Chondrocyte (in vitro differentiated cells): ENCODE measurements at regions not wholly inside any gene's neighbourhood (a gene's known extent, or its start where the extent isn't known, plus 50 kb on each side); places are given as distances from the start of the nearest gene placed in this dataset.

Source experiments
- DNase-seq: peaks from one replicate; pipeline ENCODE4 v3.0.0; 2021; ENCODE audit warnings: mixed read lengths, low spot score
- H3K27ac Mint-ChIP-seq: one replicate; pipeline ENCODE4 v1.8.0; 2021; ENCODE audit warnings: mild to moderate bottlenecking, moderate library complexity, mixed read lengths; ENCODE audit not compliant: unreplicated experiment
- H3K27me3 Mint-ChIP-seq: 2 replicates; pipeline ENCODE4 v1.8.0; 2021; ENCODE audit warnings: low read depth, mixed read lengths
- H3K36me3 Mint-ChIP-seq: 2 replicates; pipeline ENCODE4 v1.8.0; 2021; ENCODE audit warnings: low read depth, mixed read lengths
- H3K4me1 Mint-ChIP-seq: 2 replicates; pipeline ENCODE4 v1.8.0; 2021; ENCODE audit warnings: low read depth, mild to moderate bottlenecking, mixed read lengths
- H3K4me3 Mint-ChIP-seq: one replicate; pipeline ENCODE4 v1.8.0; 2021; ENCODE audit warnings: mild to moderate bottlenecking, moderate library complexity, mixed read lengths; ENCODE audit not compliant: unreplicated experiment
- H3K9me3 Mint-ChIP-seq: 2 replicates; pipeline ENCODE4 v1.8.0; 2021; ENCODE audit warnings: low read depth, mixed read lengths
- CTCF ChIP-seq: fragments of 200-600 bp; sonication (generic); IDR thresholded peaks from 2 replicates; pipeline ENCODE4 v1.5.0; 2021; ENCODE audit warnings: antibody characterized with exemption, mild to moderate bottlenecking, moderate library complexity

- no peak overlapping the region for H3K4me3 Mint-ChIP-seq
- no peaks in the 10 kb centered on the region for H3K36me3 Mint-ChIP-seq
Measured at GRCh38 chr4:38512840-38513239, 151.2 kb upstream of the KLF3 start.

GRCh38 chr4:38514465-38515146, 149.4 kb upstream of the KLF3 start:
- TF ChIP-seq CTCF: no peak
- H3K27me3 Mint-ChIP-seq: peaks cover 4% of the 10 kb centered on the region
- H3K27ac Mint-ChIP-seq: no peak overlapping the region
- DNase-seq: no peak
- H3K36me3 Mint-ChIP-seq: no peaks in the 10 kb centered on the region
- no peak overlapping the region for H3K4me3 Mint-ChIP-seq
- H3K4me1 Mint-ChIP-seq: peaks cover 3% of the 10 kb centered on the region
- H3K9me3 Mint-ChIP-seq: peaks cover 2% of the 10 kb centered on the region

More at GRCh38 chr4:38512840-38513239, 151.2 kb upstream of the KLF3 start:
- no peak for TF ChIP-seq CTCF
- H3K27ac Mint-ChIP-seq: no peak overlapping the region
- peaks cover 4% of the 10 kb centered on the region for H3K27me3 Mint-ChIP-seq
- peaks cover 3% of the 10 kb centered on the region for H3K4me1 Mint-ChIP-seq
- peaks cover 4% of the 10 kb centered on the region for H3K9me3 Mint-ChIP-seq
- DNase-seq: no peak

- H3K9me3 Mint-ChIP-seq: peaks cover 3% of the 10 kb centered on the region
- H3K4me1 Mint-ChIP-seq: peaks cover 3% of the 10 kb centered on the region
- H3K4me3 Mint-ChIP-seq: no peak overlapping the region
- TF ChIP-seq CTCF: no peak
- H3K36me3 Mint-ChIP-seq: no peaks in the 10 kb centered on the region
- DNase-seq: no peak
- H3K27me3 Mint-ChIP-seq: peaks cover 4% of the 10 kb centered on the region
- no peak overlapping the region for H3K27ac Mint-ChIP-seq
Measured at GRCh38 chr4:38516190-38516589, 147.8 kb upstream of the KLF3 start.

GRCh38 chr4:38519666-38520065, 144.3 kb upstream of the KLF3 start:
- H3K36me3 Mint-ChIP-seq: no peaks in the 10 kb centered on the region
- peaks cover 3% of the 10 kb centered on the region for H3K4me1 Mint-ChIP-seq
- H3K27me3 Mint-ChIP-seq: no peaks in the 10 kb centered on the region
- no peak overlapping the region for H3K27ac Mint-ChIP-seq
- TF ChIP-seq CTCF: no peak
- H3K9me3 Mint-ChIP-seq: peaks cover 3% of the 10 kb centered on the region
- DNase-seq: no peak
- H3K4me3 Mint-ChIP-seq: no peak overlapping the region

- no peak overlapping the region for H3K27ac Mint-ChIP-seq
- TF ChIP-seq CTCF: no peak
Measured at GRCh38 chr4:38523054-38523453, 140.9 kb upstream of the KLF3 start.

More at GRCh38 chr4:38523054-38523453, 140.9 kb upstream of the KLF3 start:
- no peak for DNase-seq
- H3K27me3 Mint-ChIP-seq: no peaks in the 10 kb centered on the region
- H3K9me3 Mint-ChIP-seq: peaks cover 3% of the 10 kb centered on the region
- no peaks in the 10 kb centered on the region for H3K4me1 Mint-ChIP-seq
- H3K4me3 Mint-ChIP-seq: no peak overlapping the region
- H3K36me3 Mint-ChIP-seq: no peaks in the 10 kb centered on the region
